RWPE1 (cell line): ENCODE measurements at regions not wholly inside any gene's neighbourhood (a gene's known extent, or its start where the extent isn't known, plus 50 kb on each side); places are given as distances from the start of the nearest gene placed in this dataset.

ENCODE experiments used
- CTCF ChIA-PET: fragments of 350-600 bp; sonication (Branson Sonifier 250); formaldehyde crosslinking; extraction: SDS; loops from one replicate; lab custom pipeline; 2021; lab: Yijun Ruan, JAX
- POLR2A ChIA-PET: fragments of 400-600 bp; formaldehyde crosslinking; extraction: SDS; loops from one replicate; lab custom pipeline; 2020; ENCODE audit warnings: antibody characterized with exemption; ENCODE audit not compliant: low non-redundant PET; lab: Yijun Ruan, JAX
- DNase-seq: peaks from one replicate; pipeline ENCODE4 v3.0.0; 2012; ENCODE audit warnings: low spot score
- H3K27ac ChIP-seq: fragments of 450-650 bp; 2 replicates; pipeline ENCODE4 v1.5.1; 2017
- TF ChIP-seq, protein P1 (sequence below): fragments of 450-650 bp; conservative IDR thresholded peaks from 2 replicates; pipeline ENCODE4 v1.5.1; 2017; ENCODE audit warnings: low read depth, mild to moderate bottlenecking

DNA sequence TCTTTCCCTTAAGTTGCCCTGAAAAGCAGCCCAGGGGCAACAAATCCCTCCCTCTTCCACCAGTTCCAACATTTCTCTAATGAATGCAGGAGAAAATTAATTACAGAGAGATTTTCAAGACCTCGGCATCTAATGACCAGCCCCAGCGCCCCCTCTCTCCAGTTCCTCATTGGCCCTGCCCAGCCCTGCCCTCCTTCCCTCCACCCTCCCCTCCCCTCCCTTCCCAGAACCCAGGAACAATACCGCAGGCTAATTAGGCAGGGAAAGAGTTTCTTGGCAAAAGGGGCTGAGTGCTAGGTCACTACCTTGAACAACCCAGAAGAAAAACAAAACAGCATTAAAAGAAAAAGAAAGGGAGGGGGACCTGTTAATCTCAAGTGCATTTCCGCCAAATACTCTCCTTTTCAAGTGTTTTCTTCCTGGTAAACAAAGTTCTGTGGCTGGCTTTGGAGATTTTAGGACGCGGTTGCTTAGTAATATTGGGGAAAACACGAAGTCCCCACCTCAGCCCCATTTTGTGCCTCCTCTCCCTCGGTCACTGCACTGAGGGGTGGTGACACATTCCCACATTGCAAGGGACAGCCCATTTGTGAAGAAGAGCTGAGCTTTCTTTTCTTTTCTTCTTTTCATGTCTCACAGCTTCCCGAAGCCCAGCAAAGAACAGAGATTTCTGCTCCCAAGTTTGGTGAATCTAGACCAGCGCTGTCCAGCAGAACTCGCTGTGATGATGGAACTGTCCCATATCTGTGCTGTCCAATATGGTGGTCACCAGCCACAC lies 215.4 kb downstream of the SOX9 start:
- TF ChIP-seq, protein P1, sequence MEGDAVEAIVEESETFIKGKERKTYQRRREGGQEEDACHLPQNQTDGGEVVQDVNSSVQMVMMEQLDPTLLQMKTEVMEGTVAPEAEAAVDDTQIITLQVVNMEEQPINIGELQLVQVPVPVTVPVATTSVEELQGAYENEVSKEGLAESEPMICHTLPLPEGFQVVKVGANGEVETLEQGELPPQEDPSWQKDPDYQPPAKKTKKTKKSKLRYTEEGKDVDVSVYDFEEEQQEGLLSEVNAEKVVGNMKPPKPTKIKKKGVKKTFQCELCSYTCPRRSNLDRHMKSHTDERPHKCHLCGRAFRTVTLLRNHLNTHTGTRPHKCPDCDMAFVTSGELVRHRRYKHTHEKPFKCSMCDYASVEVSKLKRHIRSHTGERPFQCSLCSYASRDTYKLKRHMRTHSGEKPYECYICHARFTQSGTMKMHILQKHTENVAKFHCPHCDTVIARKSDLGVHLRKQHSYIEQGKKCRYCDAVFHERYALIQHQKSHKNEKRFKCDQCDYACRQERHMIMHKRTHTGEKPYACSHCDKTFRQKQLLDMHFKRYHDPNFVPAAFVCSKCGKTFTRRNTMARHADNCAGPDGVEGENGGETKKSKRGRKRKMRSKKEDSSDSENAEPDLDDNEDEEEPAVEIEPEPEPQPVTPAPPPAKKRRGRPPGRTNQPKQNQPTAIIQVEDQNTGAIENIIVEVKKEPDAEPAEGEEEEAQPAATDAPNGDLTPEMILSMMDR, result no peak
- POLR2A ChIA-PET, result no interaction called here
- no peak for DNase-seq
- CTCF ChIA-PET, result no interaction called here
- no peak overlapping the region for H3K27ac ChIP-seq

DNA sequence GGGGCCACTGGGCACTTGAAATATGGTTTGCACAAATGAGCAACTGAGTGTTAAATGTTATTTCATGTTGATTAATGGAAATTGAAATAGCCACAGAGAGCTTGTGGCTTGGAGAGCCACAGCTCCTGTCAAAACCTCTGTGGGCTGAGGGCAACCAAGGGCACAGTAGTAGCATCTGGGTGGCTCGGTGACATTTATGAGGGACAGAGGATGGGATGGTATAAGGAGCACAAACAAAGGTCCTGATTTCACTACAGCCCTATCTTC lies 215.9 kb downstream of the SOX9 start:
- no peak for DNase-seq
- TF ChIP-seq, protein P1, result no peak
- POLR2A ChIA-PET, result no interaction called here
- CTCF ChIA-PET, result no interaction called here
- H3K27ac ChIP-seq, result no peak overlapping the region

DNA sequence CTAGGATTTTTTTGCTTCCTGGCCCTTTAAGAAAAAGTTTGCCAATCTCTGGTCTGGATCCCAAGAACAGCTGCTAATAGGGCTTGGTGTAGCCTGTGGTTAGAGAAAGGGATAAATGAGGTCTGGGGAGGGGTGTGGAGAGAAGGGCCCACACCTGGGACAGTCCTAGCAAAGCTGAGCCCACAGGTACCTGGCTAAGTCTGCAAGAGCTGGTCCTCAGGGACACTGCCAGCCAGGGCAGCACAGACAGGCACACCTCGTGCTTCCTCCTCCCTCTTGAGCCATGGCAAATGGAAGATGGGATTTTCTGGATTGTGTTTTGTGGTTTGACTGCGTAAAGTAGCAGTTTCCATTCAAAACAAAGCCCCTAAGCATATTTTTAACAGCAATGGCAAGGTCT lies 217.5 kb downstream of the SOX9 start:
- DNase-seq, result no peak
- TF ChIP-seq, protein P1, result no peak
- H3K27ac ChIP-seq, result peak overlapping the region; percentile 65; the same call in 1 of the 2 replicates
- CTCF ChIA-PET, result no interaction called here
- POLR2A ChIA-PET, result no interaction called here

GRCh38 chr17:72338847-72339790 lies 218.3 kb downstream of the SOX9 start:
- peak; percentile 77 for DNase-seq
- ChIA-PET CTCF (interaction anchor here (0.5 kb wide), 1 partner anchor 1572 kb away, joined by 4 read pairs; no protein-coding TSS in a partner anchor), POLR2A (no interaction called here)
- H3K27ac ChIP-seq, result peak overlapping the region; percentile 65
- TF ChIP-seq, protein P1, result no peak

DNA sequence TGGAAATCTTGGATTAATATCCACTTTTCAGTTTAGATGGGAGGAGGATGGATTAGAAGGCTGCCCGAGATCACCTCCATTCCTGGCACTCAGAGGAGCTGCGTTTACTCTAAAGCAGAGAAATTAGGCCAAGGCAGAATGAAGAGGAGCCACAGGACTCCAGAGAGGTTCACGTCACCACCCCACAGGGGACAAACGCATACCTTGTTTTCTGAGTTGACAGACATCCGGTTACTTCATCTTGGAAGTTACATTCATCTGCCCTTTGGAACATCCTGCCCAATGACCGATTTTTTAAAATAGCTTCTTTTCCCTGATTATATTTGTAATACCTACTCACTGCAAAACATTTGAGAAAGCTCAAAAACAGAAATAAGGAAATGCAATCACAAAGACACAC lies 220.0 kb downstream of the SOX9 start:
- H3K27ac ChIP-seq, result no peak overlapping the region
- ChIA-PET POLR2A (no interaction called here), CTCF (interaction anchor here (0.6 kb wide), 1 partner anchor 382 kb away, joined by 3 read pairs; no protein-coding TSS in a partner anchor)
- TF ChIP-seq, protein P1, result no peak
- DNase-seq, result no peak

DNA sequence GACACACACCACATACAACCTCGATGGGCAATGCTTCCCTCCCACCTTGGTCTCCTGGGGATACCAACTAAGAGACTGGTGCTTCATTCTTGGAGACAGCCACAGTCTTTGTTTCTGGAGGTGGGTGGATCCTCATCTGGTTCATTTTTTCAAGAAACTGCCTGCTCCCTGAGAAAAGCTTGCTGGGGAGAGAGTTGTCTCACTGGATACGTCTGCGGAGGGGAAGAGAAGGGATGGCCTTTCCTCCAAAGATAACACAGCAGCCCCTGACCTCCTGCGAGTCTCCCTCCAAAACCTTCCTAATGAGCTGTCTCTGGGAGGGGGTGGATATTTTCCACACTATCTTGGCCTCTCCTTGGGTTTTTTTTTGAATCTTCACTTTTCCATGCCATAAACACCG lies 221.2 kb downstream of the SOX9 start:
- no peak for DNase-seq
- ChIA-PET CTCF (no interaction called here), POLR2A (no interaction called here)
- TF ChIP-seq, protein P1, result no peak
- no peak overlapping the region for H3K27ac ChIP-seq
